ENCODE measurements at regions not wholly inside any gene's neighbourhood (a gene's known extent, or its start where the extent isn't known, plus 50 kb on each side); places are given as distances from the start of the nearest gene placed in this dataset.

GRCh38 chr6:165876588-165876987 lies 213.5 kb upstream of the PDE10A start:
- Mint-ChIP-seq H3K36me3 (ENCODE audit: low read depth) (no peaks in the 10 kb centered on the region), H3K9me3 (no peaks in the 10 kb centered on the region), H3K4me3 (ENCODE audit: low read depth) (no peak overlapping the region), H3K27me3 (ENCODE audit: low read depth) (peaks cover 17% of the 10 kb centered on the region), H3K27ac (no peak overlapping the region), H3K4me1 (ENCODE audit: low read depth) (no peaks in the 10 kb centered on the region)
- intact Hi-C loops (cut with micrococcal nuclease) = no loop called here
- no peak for DNase-seq (ENCODE audit: low spot score)

- DNase-seq (ENCODE audit: low spot score) = no peak
- Mint-ChIP-seq H3K9me3 (no peaks in the 10 kb centered on the region), H3K27ac (no peak overlapping the region), H3K27me3 (ENCODE audit: low read depth) (peaks cover 17% of the 10 kb centered on the region), H3K36me3 (ENCODE audit: low read depth) (no peaks in the 10 kb centered on the region), H3K4me1 (ENCODE audit: low read depth) (no peaks in the 10 kb centered on the region), H3K4me3 (ENCODE audit: low read depth) (no peak overlapping the region)
- intact Hi-C loops (cut with micrococcal nuclease) = no loop called here
Observed at GRCh38 chr6:165875946-165876345, 212.9 kb upstream of the PDE10A start.

GRCh38 chr6:165873976-165874375 lies 210.9 kb upstream of the PDE10A start:
- no peak for DNase-seq (ENCODE audit: low spot score)
- Mint-ChIP-seq H3K4me3 (ENCODE audit: low read depth) (no peak overlapping the region), H3K36me3 (ENCODE audit: low read depth) (no peaks in the 10 kb centered on the region), H3K4me1 (ENCODE audit: low read depth) (no peaks in the 10 kb centered on the region), H3K27ac (no peak overlapping the region), H3K9me3 (no peaks in the 10 kb centered on the region), H3K27me3 (ENCODE audit: low read depth) (peaks cover 17% of the 10 kb centered on the region)
- intact Hi-C loops (cut with micrococcal nuclease) = no loop called here

- intact Hi-C loops (cut with micrococcal nuclease) = no loop called here
Observed at GRCh38 chr6:165872811-165873210, 209.8 kb upstream of the PDE10A start.

GRCh38 chr6:165872311-165872710 lies 209.3 kb upstream of the PDE10A start:
- Mint-ChIP-seq H3K4me3 (ENCODE audit: low read depth) (no peak overlapping the region), H3K27me3 (ENCODE audit: low read depth) (peaks cover 15% of the 10 kb centered on the region), H3K4me1 (ENCODE audit: low read depth) (no peaks in the 10 kb centered on the region)

More at GRCh38 chr6:165872811-165873210, 209.8 kb upstream of the PDE10A start:
- Mint-ChIP-seq H3K9me3 (no peaks in the 10 kb centered on the region), H3K4me1 (ENCODE audit: low read depth) (no peaks in the 10 kb centered on the region), H3K27ac (no peak overlapping the region), H3K4me3 (ENCODE audit: low read depth) (no peak overlapping the region), H3K36me3 (ENCODE audit: low read depth) (no peaks in the 10 kb centered on the region), H3K27me3 (ENCODE audit: low read depth) (peaks cover 16% of the 10 kb centered on the region)
- DNase-seq (ENCODE audit: low spot score) = no peak

GRCh38 chr6:165871571-165871970 lies 208.5 kb upstream of the PDE10A start:
- intact Hi-C loops (cut with micrococcal nuclease) = no loop called here
- no peak overlapping the region for H3K4me3 Mint-ChIP-seq (ENCODE audit: low read depth)
- peaks cover 15% of the 10 kb centered on the region for H3K27me3 Mint-ChIP-seq (ENCODE audit: low read depth)
- no peak overlapping the region for H3K27ac Mint-ChIP-seq
- H3K36me3 Mint-ChIP-seq (ENCODE audit: low read depth) = no peaks in the 10 kb centered on the region
- no peaks in the 10 kb centered on the region for H3K9me3 Mint-ChIP-seq
- no peak for DNase-seq (ENCODE audit: low spot score)
- H3K4me1 Mint-ChIP-seq (ENCODE audit: low read depth) = no peaks in the 10 kb centered on the region

More at GRCh38 chr6:165872311-165872710, 209.3 kb upstream of the PDE10A start:
- Mint-ChIP-seq H3K36me3 (ENCODE audit: low read depth) (no peaks in the 10 kb centered on the region), H3K9me3 (no peaks in the 10 kb centered on the region), H3K27ac (no peak overlapping the region)
- no peak for DNase-seq (ENCODE audit: low spot score)
- intact Hi-C loops (cut with micrococcal nuclease) = no loop called here

- no peak overlapping the region for H3K4me3 Mint-ChIP-seq (ENCODE audit: low read depth)
- H3K27ac Mint-ChIP-seq = no peak overlapping the region
- intact Hi-C loops (cut with micrococcal nuclease) = no loop called here
- H3K36me3 Mint-ChIP-seq (ENCODE audit: low read depth) = no peaks in the 10 kb centered on the region
- H3K4me1 Mint-ChIP-seq (ENCODE audit: low read depth) = no peaks in the 10 kb centered on the region
- DNase-seq (ENCODE audit: low spot score) = no peak
- H3K9me3 Mint-ChIP-seq = no peaks in the 10 kb centered on the region
- peaks cover 11% of the 10 kb centered on the region for H3K27me3 Mint-ChIP-seq (ENCODE audit: low read depth)
Observed at GRCh38 chr6:165869526-165869925, 206.5 kb upstream of the PDE10A start.

- Mint-ChIP-seq H3K27me3 (ENCODE audit: low read depth) (peaks cover 10% of the 10 kb centered on the region), H3K27ac (no peak overlapping the region), H3K9me3 (no peaks in the 10 kb centered on the region), H3K36me3 (ENCODE audit: low read depth) (no peaks in the 10 kb centered on the region), H3K4me1 (ENCODE audit: low read depth) (no peaks in the 10 kb centered on the region), H3K4me3 (ENCODE audit: low read depth) (no peak overlapping the region)
- no peak for DNase-seq (ENCODE audit: low spot score)
- intact Hi-C loops (cut with micrococcal nuclease) = no loop called here
Observed at GRCh38 chr6:165864925-165865324, 201.9 kb upstream of the PDE10A start.

GRCh38 chr6:165864218-165864617 lies 201.2 kb upstream of the PDE10A start:
- Mint-ChIP-seq H3K36me3 (ENCODE audit: low read depth) (no peaks in the 10 kb centered on the region), H3K4me1 (ENCODE audit: low read depth) (no peaks in the 10 kb centered on the region), H3K4me3 (ENCODE audit: low read depth) (no peak overlapping the region), H3K27me3 (ENCODE audit: low read depth) (peaks cover 10% of the 10 kb centered on the region), H3K9me3 (no peaks in the 10 kb centered on the region), H3K27ac (no peak overlapping the region)
- intact Hi-C loops (cut with micrococcal nuclease) = no loop called here
- DNase-seq (ENCODE audit: low spot score) = no peak

GRCh38 chr6:165863801-165864200 lies 200.8 kb upstream of the PDE10A start:
- peaks cover 10% of the 10 kb centered on the region for H3K27me3 Mint-ChIP-seq (ENCODE audit: low read depth)
- H3K27ac Mint-ChIP-seq = no peak overlapping the region
- DNase-seq (ENCODE audit: low spot score) = no peak
- intact Hi-C loops (cut with micrococcal nuclease) = no loop called here
- no peaks in the 10 kb centered on the region for H3K4me1 Mint-ChIP-seq (ENCODE audit: low read depth)
- no peaks in the 10 kb centered on the region for H3K36me3 Mint-ChIP-seq (ENCODE audit: low read depth)
- no peaks in the 10 kb centered on the region for H3K9me3 Mint-ChIP-seq
- no peak overlapping the region for H3K4me3 Mint-ChIP-seq (ENCODE audit: low read depth)

GRCh38 chr6:165862813-165863212 lies 199.8 kb upstream of the PDE10A start:
- Mint-ChIP-seq H3K27ac (no peak overlapping the region), H3K4me1 (ENCODE audit: low read depth) (no peaks in the 10 kb centered on the region), H3K36me3 (ENCODE audit: low read depth) (no peaks in the 10 kb centered on the region), H3K4me3 (ENCODE audit: low read depth) (no peak overlapping the region), H3K27me3 (ENCODE audit: low read depth) (peaks cover 10% of the 10 kb centered on the region), H3K9me3 (no peaks in the 10 kb centered on the region)
- DNase-seq (ENCODE audit: low spot score) = no peak
- intact Hi-C loops (cut with micrococcal nuclease) = no loop called here

- H3K27me3 Mint-ChIP-seq (ENCODE audit: low read depth) = peaks cover 14% of the 10 kb centered on the region
- no peak overlapping the region for H3K27ac Mint-ChIP-seq
- intact Hi-C loops (cut with micrococcal nuclease) = no loop called here
- H3K4me1 Mint-ChIP-seq (ENCODE audit: low read depth) = no peaks in the 10 kb centered on the region
- H3K9me3 Mint-ChIP-seq = no peaks in the 10 kb centered on the region
- no peak for DNase-seq (ENCODE audit: low spot score)
- H3K36me3 Mint-ChIP-seq (ENCODE audit: low read depth) = no peaks in the 10 kb centered on the region
- no peak overlapping the region for H3K4me3 Mint-ChIP-seq (ENCODE audit: low read depth)
Observed at GRCh38 chr6:165861226-165861625, 198.2 kb upstream of the PDE10A start.

GRCh38 chr6:165858586-165858985 lies 195.5 kb upstream of the PDE10A start:
- Mint-ChIP-seq H3K27me3 (ENCODE audit: low read depth) (peaks cover 17% of the 10 kb centered on the region), H3K36me3 (ENCODE audit: low read depth) (no peaks in the 10 kb centered on the region), H3K4me1 (ENCODE audit: low read depth) (no peaks in the 10 kb centered on the region), H3K4me3 (ENCODE audit: low read depth) (no peak overlapping the region), H3K27ac (no peak overlapping the region), H3K9me3 (no peaks in the 10 kb centered on the region)
- intact Hi-C loops (cut with micrococcal nuclease) = no loop called here
- no peak for DNase-seq (ENCODE audit: low spot score)

GRCh38 chr6:165855856-165856255 lies 192.8 kb upstream of the PDE10A start:
- no peak for DNase-seq (ENCODE audit: low spot score)
- no peak overlapping the region for H3K27ac Mint-ChIP-seq
- H3K4me1 Mint-ChIP-seq (ENCODE audit: low read depth) = no peaks in the 10 kb centered on the region
- H3K4me3 Mint-ChIP-seq (ENCODE audit: low read depth) = no peak overlapping the region
- H3K9me3 Mint-ChIP-seq = no peaks in the 10 kb centered on the region
- no peaks in the 10 kb centered on the region for H3K36me3 Mint-ChIP-seq (ENCODE audit: low read depth)
- intact Hi-C loops (cut with micrococcal nuclease) = no loop called here
- peaks cover 30% of the 10 kb centered on the region for H3K27me3 Mint-ChIP-seq (ENCODE audit: low read depth)

All from activated T-helper 2 cell treated with anti-CD3 and anti-CD28 coated beads, Interferon-gamma antibody, Interleukin-2, Interleukin-4, amounts not matched to agents 10 μg/mL and 5 μg/mL and 100 μg/mL, durations not matched to agents 14 hours and 24 hours and 36 hours (primary cell).